ENCODE measurements at regions not wholly inside any gene's neighbourhood (a gene's known extent, or its start where the extent isn't known, plus 50 kb on each side); places are given as distances from the start of the nearest gene placed in this dataset.

- FAIRE-seq (no peak), DNase-seq (ENCODE audit: low read depth, low spot score) (no peak)
- Histone ChIP-seq H3K9me3 (ENCODE audit: control insufficient read depth, low read depth, low read length) (no peaks in the 10 kb centered on the region), H3K27me3 (ENCODE audit: control insufficient read depth, extremely low read depth, insufficient read depth, low read length) (peaks cover 7% of the 10 kb centered on the region), H4K20me1 (ENCODE audit: control insufficient read depth, extremely low read depth, insufficient read depth, low read length) (no peaks in the 10 kb centered on the region), H3K27ac (ENCODE audit: control insufficient read depth, insufficient read depth, low read length) (no peak overlapping the region), H3K4me3 (ENCODE audit: control insufficient read depth in 2 of 3, extremely low read depth in 1 of 3, insufficient read depth in 2 of 3, low read depth in 1 of 3, low read length in 3 of 3) (no peak overlapping the region), H3K9ac (ENCODE audit: control insufficient read depth, extremely low read depth, insufficient read depth, low read length) (no peak overlapping the region), H3K4me1 (ENCODE audit: control insufficient read depth, extremely low read depth, insufficient read depth, low read length) (no peaks in the 10 kb centered on the region), H3K36me3 (ENCODE audit: control insufficient read depth in 2 of 2, extremely low read depth in 1 of 2, insufficient read depth in 2 of 2, low read length in 2 of 2) (no peaks in the 10 kb centered on the region), H3K9me1 (ENCODE audit: control insufficient read depth, extremely low read depth, insufficient read depth, low read length) (no peaks in the 10 kb centered on the region), H2AFZ (ENCODE audit: control insufficient read depth, low read length) (no peak overlapping the region), H3K79me2 (ENCODE audit: control insufficient read depth, insufficient read depth, low read length) (no peaks in the 10 kb centered on the region), H3K4me2 (ENCODE audit: control insufficient read depth, extremely low read depth, insufficient read depth, low read depth, low read length) (no peak overlapping the region)
- dilution Hi-C loops (cut with MboI; ENCODE audit: extremely low pct_ligation_motif_present, low sequenced_read_pairs) = no loop called here
- TF ChIP-seq, protein P1, sequence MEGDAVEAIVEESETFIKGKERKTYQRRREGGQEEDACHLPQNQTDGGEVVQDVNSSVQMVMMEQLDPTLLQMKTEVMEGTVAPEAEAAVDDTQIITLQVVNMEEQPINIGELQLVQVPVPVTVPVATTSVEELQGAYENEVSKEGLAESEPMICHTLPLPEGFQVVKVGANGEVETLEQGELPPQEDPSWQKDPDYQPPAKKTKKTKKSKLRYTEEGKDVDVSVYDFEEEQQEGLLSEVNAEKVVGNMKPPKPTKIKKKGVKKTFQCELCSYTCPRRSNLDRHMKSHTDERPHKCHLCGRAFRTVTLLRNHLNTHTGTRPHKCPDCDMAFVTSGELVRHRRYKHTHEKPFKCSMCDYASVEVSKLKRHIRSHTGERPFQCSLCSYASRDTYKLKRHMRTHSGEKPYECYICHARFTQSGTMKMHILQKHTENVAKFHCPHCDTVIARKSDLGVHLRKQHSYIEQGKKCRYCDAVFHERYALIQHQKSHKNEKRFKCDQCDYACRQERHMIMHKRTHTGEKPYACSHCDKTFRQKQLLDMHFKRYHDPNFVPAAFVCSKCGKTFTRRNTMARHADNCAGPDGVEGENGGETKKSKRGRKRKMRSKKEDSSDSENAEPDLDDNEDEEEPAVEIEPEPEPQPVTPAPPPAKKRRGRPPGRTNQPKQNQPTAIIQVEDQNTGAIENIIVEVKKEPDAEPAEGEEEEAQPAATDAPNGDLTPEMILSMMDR (optimal IDR thresholded peaks at IDR 0.05 in 1 of 3, IDR thresholded peaks at IDR 0.05 in 1 of 3, conservative IDR thresholded peaks at IDR 0.05 in 1 of 3; ENCODE audit: extremely low read depth in 1 of 3, insufficient read depth in 2 of 3, low read length in 3 of 3) = no peak
- no peak for TF ChIP-seq EZH2 (IDR thresholded peaks at IDR 0.05; ENCODE audit: low read length)
Observed at GRCh38 chr11:44403176-44403575, 93.2 kb upstream of the ALX4 start.

DNA sequence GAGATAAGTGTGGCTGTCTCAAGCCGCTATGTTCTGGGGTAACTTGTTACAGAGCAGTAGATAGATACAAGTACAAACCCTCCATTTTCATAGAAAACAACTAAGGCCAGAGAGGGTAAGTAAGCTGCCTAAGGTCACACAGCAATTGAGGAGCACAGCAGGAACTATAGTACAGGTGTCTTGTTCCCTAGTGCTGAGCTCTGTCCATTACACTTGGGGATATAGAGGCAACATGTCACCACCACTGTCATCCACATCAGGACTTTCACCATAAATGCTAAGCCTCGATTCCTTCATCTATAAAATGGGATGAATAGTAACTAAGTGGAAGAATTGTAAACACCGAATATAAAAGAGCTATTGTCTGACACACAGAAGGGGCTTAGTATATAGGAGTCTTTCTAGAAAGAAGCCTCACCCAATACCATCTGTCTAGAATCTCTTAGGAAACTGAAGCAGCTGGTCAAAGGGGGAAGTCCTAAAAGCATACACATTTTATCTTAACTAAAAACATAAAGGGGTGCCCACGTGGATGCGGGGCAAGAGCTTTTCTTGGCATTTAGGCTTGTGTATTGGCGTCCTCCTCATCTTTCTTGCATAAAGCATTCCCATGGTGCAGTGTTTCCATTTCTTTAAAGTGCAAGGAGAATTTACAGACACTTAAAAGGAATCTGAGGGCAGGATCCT is 93.8 kb upstream of the ALX4 start:
- Histone ChIP-seq H3K4me1 (ENCODE audit: control insufficient read depth, extremely low read depth, insufficient read depth, low read length) (no peaks in the 10 kb centered on the region), H3K9ac (ENCODE audit: control insufficient read depth, extremely low read depth, insufficient read depth, low read length) (no peak overlapping the region), H3K79me2 (ENCODE audit: control insufficient read depth, insufficient read depth, low read length) (no peaks in the 10 kb centered on the region), H3K4me3 (ENCODE audit: control insufficient read depth in 2 of 3, extremely low read depth in 1 of 3, insufficient read depth in 2 of 3, low read depth in 1 of 3, low read length in 3 of 3) (no peak overlapping the region), H2AFZ (ENCODE audit: control insufficient read depth, low read length) (no peak overlapping the region), H3K27ac (ENCODE audit: control insufficient read depth, insufficient read depth, low read length) (no peak overlapping the region), H3K9me3 (ENCODE audit: control insufficient read depth, low read depth, low read length) (no peaks in the 10 kb centered on the region), H3K27me3 (ENCODE audit: control insufficient read depth, extremely low read depth, insufficient read depth, low read length) (peaks cover 4% of the 10 kb centered on the region), H3K9me1 (ENCODE audit: control insufficient read depth, extremely low read depth, insufficient read depth, low read length) (no peaks in the 10 kb centered on the region), H4K20me1 (ENCODE audit: control insufficient read depth, extremely low read depth, insufficient read depth, low read length) (no peaks in the 10 kb centered on the region), H3K4me2 (ENCODE audit: control insufficient read depth, extremely low read depth, insufficient read depth, low read depth, low read length) (no peak overlapping the region), H3K36me3 (ENCODE audit: control insufficient read depth in 2 of 2, extremely low read depth in 1 of 2, insufficient read depth in 2 of 2, low read length in 2 of 2) (no peaks in the 10 kb centered on the region)
- dilution Hi-C loops (cut with MboI; ENCODE audit: extremely low pct_ligation_motif_present, low sequenced_read_pairs) = no loop called here
- no peak for DNase-seq (ENCODE audit: low read depth, low spot score)
- TF ChIP-seq, protein P1 (optimal IDR thresholded peaks at IDR 0.05 in 1 of 3, IDR thresholded peaks at IDR 0.05 in 1 of 3, conservative IDR thresholded peaks at IDR 0.05 in 1 of 3; ENCODE audit: extremely low read depth in 1 of 3, insufficient read depth in 2 of 3, low read length in 3 of 3) = no peak
- TF ChIP-seq EZH2 (IDR thresholded peaks at IDR 0.05; ENCODE audit: low read length) = no peak
- FAIRE-seq = no peak
